HepG2 (cell line): ENCODE measurements at regions not wholly inside any gene's neighbourhood (a gene's known extent, or its start where the extent isn't known, plus 50 kb on each side); places are given as distances from the start of the nearest gene placed in this dataset.

Source experiments
- ATAC-seq: fragments of 200-7000 bp; cut with Tn5 transposase; 3 replicates; pipeline ENCODE4 v1.9.1; 2020; ENCODE audit warnings: mild to moderate bottlenecking, moderate library complexity
- BruUV-seq: library from RNA; stranded (reverse); fragments of 400-500 nt; replicated peaks from 2 replicates; lab custom pipeline; 2021; lab: Mats Ljungman, UMichigan
- CTCF ChIA-PET: fragments of 300-600 bp; formaldehyde crosslinking; extraction: SDS; loops from one replicate; lab custom pipeline; 2021; ENCODE audit warnings: low total read pairs, inconsistent platforms, low intra/inter-chr PET ratio; lab: Yijun Ruan, JAX
- POLR2A ChIA-PET: fragments of 350-600 bp; sonication (Branson Sonifier 250); formaldehyde crosslinking; loops from one replicate; lab custom pipeline; 2020; ENCODE audit warnings: antibody characterized with exemption, inconsistent platforms; lab: Yijun Ruan, JAX
- DNase-seq: peaks from one replicate; pipeline ENCODE4 v3.0.0-alpha.2; 2015; ENCODE audit warnings: low spot score
- FAIRE-seq: peaks from 3 replicates; lab custom pipeline; 2011; peaks lifted over from hg19 to GRCh38; lab: Jason Lieb, UNC
- H2AFZ ChIP-seq: one replicate; pipeline ENCODE4 v1.6.1; 2011; ENCODE audit warnings: low read length, inconsistent platforms
- H3K27ac ChIP-seq: fragments of 300-600 bp; 3 replicates; pipeline ENCODE4 v1.8.0; 2011; ENCODE audit warnings: mixed run types, mild to moderate bottlenecking, mixed read lengths, low read length, inconsistent platforms; ENCODE audit not compliant: insufficient read depth; ENCODE audit errors: extremely low read length
- H3K27me3 ChIP-seq, 2 experiments: fragments of 200-600 bp in 1 of 2; 2 replicates in 1 of 2; 3 replicates in 1 of 2; pipeline versions ENCODE4 v1.6.0 to v1.8.0; 2011; ENCODE audit warnings: low read length in 2 of 2, mild to moderate bottlenecking in 2 of 2, moderate library complexity in 2 of 2, inconsistent platforms in 1 of 2; ENCODE audit not compliant: insufficient read depth in 2 of 2, control insufficient read depth in 1 of 2
- H3K36me3 ChIP-seq, 2 experiments: fragments of 200-600 bp in 1 of 2; replicated peaks in 1 of 2; 2 replicates in 1 of 2; 3 replicates in 1 of 2; pipeline versions ENCODE4 v1.5.1 to v1.8.0; 2011; ENCODE audit warnings: low read length in 2 of 2, inconsistent platforms in 1 of 2; ENCODE audit not compliant: insufficient read depth in 2 of 2, control insufficient read depth in 1 of 2
- H3K4me1 ChIP-seq: 2 replicates; pipeline ENCODE4 v1.5.1; 2012; ENCODE audit warnings: low read length, inconsistent platforms; ENCODE audit not compliant: insufficient read depth
- H3K4me2 ChIP-seq: 2 replicates; pipeline ENCODE4 v1.6.0; 2011; ENCODE audit warnings: low read depth, low read length, inconsistent platforms
- H3K4me3 ChIP-seq, 3 experiments: fragments of 200-600 bp in 1 of 3; sonication (generic), shearing (Covaris generic) in 1 of 3; replicated peaks in 1 of 3; 2 replicates each; pipeline ENCODE4 v1.5.1; 2011 to 2016; ENCODE audit warnings: low read length in 3 of 3, inconsistent platforms in 2 of 3, low read depth in 2 of 3, mild to moderate bottlenecking in 2 of 3, control low read depth in 1 of 3, mixed read lengths in 1 of 3; ENCODE audit not compliant: insufficient read depth in 1 of 3
- H3K79me2 ChIP-seq: one replicate; pipeline ENCODE4 v1.6.1; 2011; ENCODE audit warnings: low read length, inconsistent platforms; ENCODE audit not compliant: insufficient read depth
- H3K9ac ChIP-seq: 2 replicates; pipeline ENCODE4 v1.6.0; 2011; ENCODE audit warnings: mild to moderate bottlenecking, low read depth, low read length, inconsistent platforms; ENCODE audit not compliant: insufficient read depth
- H3K9me3 ChIP-seq: 2 replicates; pipeline ENCODE4 v1.5.1; 2012; ENCODE audit warnings: mild to moderate bottlenecking, low read length
- H4K20me1 ChIP-seq: 2 replicates; pipeline ENCODE4 v1.6.0; 2011; ENCODE audit warnings: inconsistent platforms, mild to moderate bottlenecking, low read length, moderate library complexity; ENCODE audit not compliant: insufficient read depth
- POLR2G ChIP-seq: fragments of 200-400 bp; formaldehyde crosslinking; IDR thresholded peaks from 2 replicates; pipeline ENCODE4 v1.6.1; 2018; ENCODE audit warnings: mild to moderate bottlenecking, low read depth, low read length, moderate library complexity
- ZNF160 ChIP-seq: sonication (generic); formaldehyde crosslinking; IDR thresholded peaks from 2 replicates; pipeline ENCODE4 v1.8.0; 2022; ENCODE audit warnings: mild to moderate bottlenecking, inconsistent platforms, missing genetic modification reagents
- ZNF460 ChIP-seq: sonication (generic); formaldehyde crosslinking; IDR thresholded peaks from 2 replicates; pipeline ENCODE4 v1.5.1; 2020; ENCODE audit warnings: missing genetic modification reagents, mild to moderate bottlenecking, borderline replicate concordance
- ZNF710 ChIP-seq: sonication (generic); formaldehyde crosslinking; IDR thresholded peaks from 2 replicates; pipeline ENCODE4 v1.5.0; 2020; ENCODE audit warnings: mild to moderate bottlenecking, missing genetic modification reagents, borderline replicate concordance
- WGBS: methylation state at CpG from one replicate; pipeline ENCODE4 v1.1.6; 2017; ENCODE audit warnings: low lambda C conversion rate; 5-methylcytosine and 5-hydroxymethylcytosine counted together
- in situ Hi-C: cut with HindIII; loops from 2 replicates; pipeline ENCODE4 v1.10.0; 2017; ENCODE audit warnings: low pct_unique_long_range_greater_than_20kb; ENCODE audit not compliant: extremely low pct_ligation_motif_present
- intact Hi-C: fragments of 100-400 bp; cut with micrococcal nuclease; formaldehyde crosslinking; loops from one replicate; pipeline ENCODE4 v1.10.0; 2022; ENCODE audit not compliant: unreplicated experiment
- TF ChIP-seq, protein P1 (sequence below): sonication (generic); formaldehyde crosslinking; IDR thresholded peaks from 2 replicates; pipeline ENCODE4 v1.4.0; 2020; ENCODE audit warnings: missing genetic modification reagents

DNA sequence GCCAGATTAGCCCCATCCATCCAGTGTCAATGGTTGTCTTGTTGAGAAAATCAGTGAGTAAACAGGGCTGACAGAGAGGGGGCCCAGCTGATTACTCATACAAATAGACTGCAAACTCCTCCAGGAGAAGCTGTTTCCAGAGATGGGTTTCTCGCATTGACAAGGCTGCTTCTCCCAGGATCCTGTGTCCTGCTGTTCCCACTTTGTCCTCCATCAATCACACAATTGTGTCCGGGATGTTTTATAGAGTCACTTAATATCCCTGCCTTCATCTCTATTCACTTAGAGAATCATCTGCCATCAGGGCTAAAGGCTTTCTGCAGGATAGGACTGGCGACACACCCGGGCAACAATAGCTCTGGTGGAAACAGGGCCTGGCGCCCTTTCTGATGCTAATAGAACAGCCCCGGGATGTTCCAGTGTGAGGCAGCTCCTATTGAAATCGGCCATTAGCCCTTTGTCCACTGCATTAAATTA, 71.7 kb upstream of the TBCA start:
- H3K4me3 ChIP-seq = no peak overlapping the region
- H3K36me3 ChIP-seq = no peaks in the 10 kb centered on the region
- H3K9ac ChIP-seq = no peak overlapping the region
- no TSS peak for BruUV-seq
- H3K4me1 ChIP-seq = peaks cover 12% of the 10 kb centered on the region
- H2AFZ ChIP-seq = no peak overlapping the region
- in situ Hi-C loops = no loop called here
- TF ChIP-seq ZNF460 (CRISPR knock-in tag) = no peak
- TF ChIP-seq, protein P1, sequence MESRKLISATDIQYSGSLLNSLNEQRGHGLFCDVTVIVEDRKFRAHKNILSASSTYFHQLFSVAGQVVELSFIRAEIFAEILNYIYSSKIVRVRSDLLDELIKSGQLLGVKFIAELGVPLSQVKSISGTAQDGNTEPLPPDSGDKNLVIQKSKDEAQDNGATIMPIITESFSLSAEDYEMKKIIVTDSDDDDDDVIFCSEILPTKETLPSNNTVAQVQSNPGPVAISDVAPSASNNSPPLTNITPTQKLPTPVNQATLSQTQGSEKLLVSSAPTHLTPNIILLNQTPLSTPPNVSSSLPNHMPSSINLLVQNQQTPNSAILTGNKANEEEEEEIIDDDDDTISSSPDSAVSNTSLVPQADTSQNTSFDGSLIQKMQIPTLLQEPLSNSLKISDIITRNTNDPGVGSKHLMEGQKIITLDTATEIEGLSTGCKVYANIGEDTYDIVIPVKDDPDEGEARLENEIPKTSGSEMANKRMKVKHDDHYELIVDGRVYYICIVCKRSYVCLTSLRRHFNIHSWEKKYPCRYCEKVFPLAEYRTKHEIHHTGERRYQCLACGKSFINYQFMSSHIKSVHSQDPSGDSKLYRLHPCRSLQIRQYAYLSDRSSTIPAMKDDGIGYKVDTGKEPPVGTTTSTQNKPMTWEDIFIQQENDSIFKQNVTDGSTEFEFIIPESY (CRISPR knock-in tag) = peak; percentile 31; the same call in 1 of the 2 replicates
- TF ChIP-seq, all 625 proteins: peak for 1
- no peak overlapping the region for H3K4me2 ChIP-seq
- H3K79me2 ChIP-seq = no peaks in the 10 kb centered on the region
- H4K20me1 ChIP-seq = no peaks in the 10 kb centered on the region
- POLR2A ChIA-PET = no interaction called here
- no peak for FAIRE-seq
- H3K27ac ChIP-seq = no peak overlapping the region
- CTCF ChIA-PET = no interaction called here
- no peaks in the 10 kb centered on the region for H3K9me3 ChIP-seq
- WGBS = 48% methylated on average over 7 of the region's 7 CpGs
- H3K27me3 ChIP-seq = peaks cover 1 to 20% of the 10 kb centered on the region in 2 experiments; a peak in 3 of 5 replicates
- DNase-seq = no peak
- intact Hi-C loops = no loop called here
- ATAC-seq = no peak

DNA sequence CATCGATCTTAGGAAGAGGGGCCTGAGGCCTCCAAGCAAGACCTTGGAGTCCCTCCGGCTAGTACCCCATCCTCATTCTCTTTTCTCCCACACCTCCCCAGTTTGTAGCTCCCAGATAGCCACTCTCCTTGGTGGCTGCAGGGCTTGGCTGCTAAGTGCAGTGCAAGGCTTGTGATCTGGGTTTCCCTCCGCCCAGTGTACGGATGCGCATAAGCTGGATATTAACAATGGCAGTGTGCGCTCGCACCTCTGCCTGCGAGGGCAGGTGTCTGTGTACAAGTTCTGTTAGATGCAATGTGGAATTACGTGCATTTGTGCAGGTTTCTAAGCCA, 71.0 kb upstream of the TBCA start:
- H3K27ac ChIP-seq = no peak overlapping the region
- H3K9me3 ChIP-seq = no peaks in the 10 kb centered on the region
- in situ Hi-C loops = no loop called here
- FAIRE-seq (no peak), DNase-seq (no peak), ATAC-seq (no peak)
- no peak overlapping the region for H3K4me2 ChIP-seq
- H4K20me1 ChIP-seq = no peaks in the 10 kb centered on the region
- TF ChIP-seq POLR2G = no peak
- TF ChIP-seq ZNF710 (CRISPR knock-in tag) = no peak
- TF ChIP-seq ZNF160 (CRISPR knock-in tag) = no peak
- H3K36me3 ChIP-seq = no peaks in the 10 kb centered on the region
- 76% methylated on average over 9 of the region's 9 CpGs for WGBS
- no peak overlapping the region for H2AFZ ChIP-seq
- POLR2A ChIA-PET = no interaction called here
- H3K9ac ChIP-seq = no peak overlapping the region
- no peak overlapping the region for H3K4me3 ChIP-seq
- CTCF ChIA-PET = no interaction called here
- no peaks in the 10 kb centered on the region for H3K79me2 ChIP-seq
- no TSS peak for BruUV-seq
- H3K27me3 ChIP-seq = peaks cover 1 to 13% of the 10 kb centered on the region in 2 experiments; a peak in 3 of 5 replicates
- intact Hi-C loops = no loop called here
- H3K4me1 ChIP-seq = peaks cover 5% of the 10 kb centered on the region
